T-helper 1 cell treated with Interleukin-12 subunit alpha and Interleukin-12 subunit beta and Interleukin-4 antibody, amounts not matched to agents 30 ng/mL and 1 ng/mL, for 36 hours (primary cell): ENCODE measurements at regions not wholly inside any gene's neighbourhood (a gene's known extent, or its start where the extent isn't known, plus 50 kb on each side); places are given as distances from the start of the nearest gene placed in this dataset.

Experiments
- intact Hi-C: fragments of 100-400 bp; cut with micrococcal nuclease; formaldehyde crosslinking; loops from one replicate; pipeline ENCODE4 v1.15.1; 2024

- intact Hi-C loops, result no loop called here
Measured at GRCh38 chr2:151197184-151198108, 64.2 kb downstream of the RBM43 start.

GRCh38 chr2:151193576-151193975 is 68.1 kb downstream of the RBM43 start:
- intact Hi-C loops, result no loop called here

GRCh38 chr2:151192681-151193080 is 69.0 kb downstream of the RBM43 start:
- intact Hi-C loops, result no loop called here

GRCh38 chr2:151191001-151191400 is 70.7 kb downstream of the RBM43 start:
- intact Hi-C loops, result no loop called here

GRCh38 chr2:151189125-151189524 is 72.5 kb downstream of the RBM43 start:
- intact Hi-C loops, result no loop called here

- intact Hi-C loops, result no loop called here
Measured at GRCh38 chr2:151186011-151186410, 75.7 kb downstream of the RBM43 start.

GRCh38 chr2:151182899-151183809 is 78.5 kb downstream of the RBM43 start:
- intact Hi-C loops, result no loop called here

- intact Hi-C loops, result no loop called here
Measured at GRCh38 chr2:151182396-151182795, 79.3 kb downstream of the RBM43 start.

GRCh38 chr2:151181524-151181923 is 80.1 kb downstream of the RBM43 start:
- intact Hi-C loops, result no loop called here

- intact Hi-C loops, result no loop called here
Measured at GRCh38 chr2:151180123-151180522, 81.5 kb downstream of the RBM43 start.

- intact Hi-C loops, result no loop called here
Measured at GRCh38 chr2:151178207-151178606, 83.5 kb downstream of the RBM43 start.

GRCh38 chr2:151177756-151178155 is 83.9 kb downstream of the RBM43 start:
- intact Hi-C loops, result no loop called here

- intact Hi-C loops, result no loop called here
Measured at GRCh38 chr2:151176661-151177060, 85.0 kb downstream of the RBM43 start.

- intact Hi-C loops, result no loop called here
Measured at GRCh38 chr2:151175864-151176263, 85.8 kb downstream of the RBM43 start.

- intact Hi-C loops, result no loop called here
Measured at GRCh38 chr2:151174127-151174526, 87.5 kb downstream of the RBM43 start.

- intact Hi-C loops, result no loop called here
Measured at GRCh38 chr2:151171186-151171585, 90.5 kb downstream of the RBM43 start.

GRCh38 chr2:151166410-151166809 is 95.3 kb downstream of the RBM43 start:
- intact Hi-C loops, result no loop called here

GRCh38 chr2:151165105-151165684 is 96.5 kb downstream of the RBM43 start:
- intact Hi-C loops, result no loop called here

GRCh38 chr2:151161821-151162551 is 99.7 kb downstream of the RBM43 start:
- intact Hi-C loops, result no loop called here

GRCh38 chr2:151159109-151159662 is 102.5 kb downstream of the RBM43 start:
- intact Hi-C loops, result no loop called here
